ENCODE measurements at regions not wholly inside any gene's neighbourhood (a gene's known extent, or its start where the extent isn't known, plus 50 kb on each side); places are given as distances from the start of the nearest gene placed in this dataset.
"Not testable (repeated sequence)": the region's sequence is repeated elsewhere in the genome, so short reads cannot be mapped to it uniquely, and the experiment has no call there.

GRCh38 chr1:192475970-192476369 lies 99.6 kb upstream of the RGS1 start:
- intact Hi-C loops (cut with micrococcal nuclease), result loop anchor here (5.0 kb wide), 1 partner anchor 41 kb away; no protein-coding TSS in a partner anchor

- intact Hi-C loops (cut with micrococcal nuclease), result loop anchor here (1.0 to 5.0 kb wide), 3 partner anchors 40 to 132 kb away; no protein-coding TSS in a partner anchor
Measured at GRCh38 chr1:192476802-192477298, 98.7 kb upstream of the RGS1 start.

GRCh38 chr1:192477630-192478029 lies 97.9 kb upstream of the RGS1 start:
- intact Hi-C loops (cut with micrococcal nuclease), result loop anchor here (1.0 to 5.0 kb wide), 3 partner anchors 40 to 132 kb away; no protein-coding TSS in a partner anchor

DNA sequence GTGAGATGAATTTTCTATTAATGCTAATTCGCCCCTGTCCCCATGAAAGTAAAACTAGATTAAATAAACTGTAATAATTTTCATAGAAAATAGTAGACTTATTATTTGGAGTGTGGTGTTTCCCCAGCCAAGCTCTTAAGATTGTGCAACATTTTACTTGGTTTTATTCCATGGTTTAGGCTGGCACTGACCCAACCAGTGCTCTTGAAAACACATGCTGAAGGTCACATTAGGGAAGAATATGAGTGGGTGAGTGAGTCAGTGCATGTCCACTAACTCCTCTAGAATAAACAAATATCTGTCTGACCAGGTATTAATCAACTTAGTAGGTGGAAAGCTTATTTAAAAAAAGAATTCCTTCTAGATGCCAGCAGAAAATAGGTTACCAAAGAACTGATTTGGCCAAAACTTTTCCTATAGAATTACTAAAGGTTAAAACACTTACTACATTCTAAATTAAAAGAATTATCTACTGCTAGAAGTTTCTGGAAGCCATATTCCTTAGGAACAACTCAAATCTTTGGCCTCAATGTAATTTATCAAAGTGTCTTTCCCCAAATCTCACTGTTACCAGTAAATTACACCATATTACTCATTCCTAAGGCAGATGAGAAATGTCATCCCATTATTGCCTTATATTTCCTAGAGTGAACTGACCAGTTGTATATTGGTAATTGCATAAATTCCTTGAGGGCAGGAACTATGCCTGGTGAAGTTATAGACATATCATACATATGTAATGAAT lies 89.7 kb upstream of the RGS1 start:
- intact Hi-C loops (cut with micrococcal nuclease), result no loop called here

DNA sequence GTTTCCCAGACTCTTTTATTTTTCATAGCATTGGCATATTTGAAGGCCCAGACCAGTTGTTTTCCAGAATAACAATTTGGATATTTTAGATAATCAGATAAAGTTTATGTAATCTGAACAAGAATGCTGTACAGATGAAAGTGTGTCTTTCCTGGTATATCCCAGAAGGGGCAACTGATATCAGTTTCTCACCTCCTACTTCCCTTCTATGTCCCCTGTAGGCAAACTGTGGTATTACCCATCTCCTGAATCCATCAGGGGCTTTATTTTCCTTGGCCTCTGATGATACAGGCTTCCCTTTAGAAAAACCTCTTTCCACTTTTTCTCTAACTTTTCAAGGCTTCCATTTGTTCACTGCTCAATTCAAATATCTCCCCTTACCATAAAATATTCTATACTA lies 87.5 kb upstream of the RGS1 start:
- intact Hi-C loops (cut with micrococcal nuclease), result no loop called here

- intact Hi-C loops (cut with micrococcal nuclease), result no loop called here
Measured at GRCh38 chr1:192489047-192489446, 86.5 kb upstream of the RGS1 start.

DNA sequence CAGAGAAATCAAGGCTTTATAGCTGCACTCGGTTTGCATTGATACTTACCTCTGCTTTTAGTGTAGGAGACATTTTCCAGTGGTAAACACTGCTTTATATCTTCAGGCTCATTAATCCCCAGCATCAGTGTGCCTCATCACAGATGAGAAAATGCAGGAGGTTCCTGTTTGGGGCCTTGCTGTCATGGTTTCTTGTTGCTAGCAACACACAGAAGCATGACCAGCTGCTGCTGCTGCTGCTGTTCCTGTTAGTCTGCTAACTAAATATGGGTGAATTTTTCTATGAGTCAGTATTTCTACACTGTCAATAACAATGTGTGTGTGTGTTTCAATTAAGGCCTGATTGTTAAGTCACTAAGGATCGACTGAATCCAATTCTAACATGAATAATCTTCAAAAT lies 85.8 kb upstream of the RGS1 start:
- intact Hi-C loops (cut with micrococcal nuclease), result no loop called here

DNA sequence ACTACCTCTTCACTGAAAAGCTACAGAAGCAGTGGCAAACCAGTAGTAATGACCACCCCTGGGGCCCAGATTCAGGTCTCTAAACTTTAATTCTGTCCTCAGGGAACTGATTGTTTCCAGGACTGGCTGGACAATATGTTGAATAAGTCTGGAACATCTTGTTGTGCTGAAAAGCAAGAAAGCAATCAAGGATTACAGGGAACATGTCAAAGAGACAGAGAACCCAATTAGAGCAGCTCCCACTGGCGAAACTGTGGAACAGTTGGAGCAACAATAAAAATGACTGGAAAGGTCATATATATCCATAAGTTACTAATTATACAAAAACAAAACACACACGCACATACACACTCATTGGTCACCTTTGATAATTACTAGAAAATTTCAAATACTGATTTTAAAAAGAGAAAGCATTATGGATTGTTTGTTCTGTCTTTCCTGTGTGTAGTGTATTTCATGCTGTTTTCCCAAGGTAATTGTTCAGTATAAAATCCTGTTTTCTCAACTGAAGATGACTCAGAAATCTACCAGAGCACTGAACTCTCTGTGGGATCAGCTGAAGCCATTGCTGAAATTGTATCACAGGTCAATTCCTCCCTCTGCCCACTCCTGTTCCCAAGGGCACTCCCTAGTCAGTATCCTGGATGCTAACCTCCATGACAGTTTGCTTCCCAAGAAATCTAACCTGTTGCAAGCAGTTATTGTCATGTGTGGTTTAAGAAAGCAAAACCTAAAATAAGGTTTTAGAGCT lies 83.6 kb upstream of the RGS1 start:
- intact Hi-C loops (cut with micrococcal nuclease), result no loop called here

- intact Hi-C loops (cut with micrococcal nuclease), result no loop called here
Measured at GRCh38 chr1:192493584-192493983, 82.0 kb upstream of the RGS1 start.

GRCh38 chr1:192496369-192497056 lies 79.1 kb upstream of the RGS1 start:
- intact Hi-C loops (cut with micrococcal nuclease), result no loop called here

- intact Hi-C loops (cut with micrococcal nuclease), result no loop called here
Measured at GRCh38 chr1:192497214-192497794, 78.3 kb upstream of the RGS1 start.

DNA sequence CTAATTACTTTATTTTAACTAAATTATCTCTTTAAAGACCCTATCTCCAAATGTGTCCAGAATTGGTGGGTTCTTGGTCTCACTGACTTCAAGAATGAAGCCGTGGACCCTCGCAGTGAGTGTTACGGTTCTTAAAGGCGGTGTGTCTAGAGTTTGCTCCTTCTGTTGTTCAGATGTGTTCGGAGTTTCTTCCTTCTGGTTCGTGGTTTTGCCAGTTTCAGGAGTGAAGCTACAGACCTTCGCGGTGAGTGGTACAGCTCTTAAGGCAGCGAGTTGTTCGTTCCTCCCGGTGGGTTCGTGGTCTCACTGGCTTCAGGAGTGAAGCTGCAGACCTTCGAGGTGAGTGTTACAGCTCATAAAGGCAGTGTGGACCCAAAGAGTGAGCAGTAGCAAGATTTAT lies 77.5 kb upstream of the RGS1 start:
- intact Hi-C loops (cut with micrococcal nuclease), result not testable (repeated sequence)

GRCh38 chr1:192499061-192499581 lies 76.5 kb upstream of the RGS1 start:
- intact Hi-C loops (cut with micrococcal nuclease), result not testable (repeated sequence)

GRCh38 chr1:192500541-192500940 lies 75.0 kb upstream of the RGS1 start:
- intact Hi-C loops (cut with micrococcal nuclease), result not testable (repeated sequence)

- intact Hi-C loops (cut with micrococcal nuclease), result loop anchor here (1.0 kb wide), 1 partner anchor 103 kb away; no protein-coding TSS in a partner anchor
Measured at GRCh38 chr1:192506741-192507155, 68.8 kb upstream of the RGS1 start.

GRCh38 chr1:192512426-192513162 lies 63.0 kb upstream of the RGS1 start:
- intact Hi-C loops (cut with micrococcal nuclease), result no loop called here

DNA sequence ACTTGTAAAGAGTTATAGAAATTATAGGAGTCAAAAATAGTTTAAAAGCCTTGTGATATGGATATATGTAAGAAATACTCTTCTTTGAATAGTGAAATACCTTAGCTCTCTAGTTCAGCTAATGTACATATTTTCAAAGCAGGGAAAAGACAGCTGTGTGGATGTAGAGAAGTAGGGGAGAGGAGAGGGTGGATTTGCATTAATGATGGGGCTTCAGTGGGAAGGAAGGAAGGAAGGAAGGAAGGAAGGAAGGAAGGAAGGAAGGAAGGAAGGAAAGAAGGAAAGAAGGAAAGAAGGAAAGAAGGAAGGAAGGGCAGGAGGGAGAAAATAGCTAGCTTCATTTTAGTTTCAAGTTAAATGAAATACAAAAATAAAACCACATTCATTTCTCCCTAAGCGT lies 62.4 kb upstream of the RGS1 start:
- intact Hi-C loops (cut with micrococcal nuclease), result no loop called here

DNA sequence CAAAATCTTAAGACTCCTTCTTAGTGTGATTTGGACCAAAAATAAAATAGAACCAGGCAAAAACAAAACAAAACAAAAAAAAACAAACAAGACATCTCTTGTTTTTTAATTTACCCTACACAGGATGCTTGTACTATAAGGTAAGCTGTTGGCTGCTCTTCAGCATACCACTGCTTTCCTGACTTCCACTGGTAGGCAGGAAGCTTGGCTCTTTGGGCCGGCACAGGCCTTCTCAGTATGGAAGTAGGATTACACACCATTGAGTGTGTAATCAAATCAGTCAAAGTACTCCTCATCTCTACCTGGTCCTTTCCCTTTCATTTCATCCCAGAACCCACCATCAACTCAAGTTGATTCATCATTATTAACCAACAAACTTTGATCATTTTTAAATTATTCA lies 61.9 kb upstream of the RGS1 start:
- intact Hi-C loops (cut with micrococcal nuclease), result no loop called here

GRCh38 chr1:192516776-192517297 lies 58.7 kb upstream of the RGS1 start:
- intact Hi-C loops (cut with micrococcal nuclease), result loop anchor here (1.0 to 5.0 kb wide), 9 partner anchors 13 to 606 kb away; partner anchors contain the start of genes CDC73, RGS1, RGS2 and RO60

Data from T-helper 2 cell treated with Interferon-gamma antibody and Interleukin-4, amounts not matched to agents 100 ng/mL and 5 ng/mL, for 36 hours (primary cell).